CD4-positive, alpha-beta T cell treated with Interleukin-1 beta for 1 hour (primary cell): ENCODE measurements at regions not wholly inside any gene's neighbourhood (a gene's known extent, or its start where the extent isn't known, plus 50 kb on each side); places are given as distances from the start of the nearest gene placed in this dataset.
"Not testable (repeated sequence)": the region's sequence is repeated elsewhere in the genome, so short reads cannot be mapped to it uniquely, and the experiment has no call there.

ENCODE experiments used
- DNase-seq, 2 donors: peaks; one replicate each; pipeline ENCODE4 v3.0.0-alpha.2; 2020 to 2022

DNA sequence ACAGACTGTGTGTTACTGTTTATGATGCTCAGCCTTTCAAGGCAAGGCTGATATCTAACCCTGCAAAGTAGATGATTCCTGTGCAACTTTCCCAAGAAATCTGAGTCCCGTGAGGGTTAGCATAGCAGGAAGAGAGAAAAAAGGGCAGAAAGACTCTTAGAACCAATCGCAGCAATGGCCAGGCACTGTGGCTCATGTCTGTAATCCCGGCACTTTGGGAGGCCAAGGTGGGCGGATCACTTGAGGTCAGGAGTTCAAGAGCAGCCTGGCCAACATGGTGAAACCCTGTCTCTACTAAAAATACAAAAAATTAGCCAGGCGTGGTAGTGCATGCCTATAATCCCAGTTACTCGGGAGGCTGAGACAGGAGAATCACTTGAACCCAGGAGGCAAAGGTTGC is 124.3 kb upstream of the CDH5 start:
- not testable (repeated sequence) for DNase-seq

DNA sequence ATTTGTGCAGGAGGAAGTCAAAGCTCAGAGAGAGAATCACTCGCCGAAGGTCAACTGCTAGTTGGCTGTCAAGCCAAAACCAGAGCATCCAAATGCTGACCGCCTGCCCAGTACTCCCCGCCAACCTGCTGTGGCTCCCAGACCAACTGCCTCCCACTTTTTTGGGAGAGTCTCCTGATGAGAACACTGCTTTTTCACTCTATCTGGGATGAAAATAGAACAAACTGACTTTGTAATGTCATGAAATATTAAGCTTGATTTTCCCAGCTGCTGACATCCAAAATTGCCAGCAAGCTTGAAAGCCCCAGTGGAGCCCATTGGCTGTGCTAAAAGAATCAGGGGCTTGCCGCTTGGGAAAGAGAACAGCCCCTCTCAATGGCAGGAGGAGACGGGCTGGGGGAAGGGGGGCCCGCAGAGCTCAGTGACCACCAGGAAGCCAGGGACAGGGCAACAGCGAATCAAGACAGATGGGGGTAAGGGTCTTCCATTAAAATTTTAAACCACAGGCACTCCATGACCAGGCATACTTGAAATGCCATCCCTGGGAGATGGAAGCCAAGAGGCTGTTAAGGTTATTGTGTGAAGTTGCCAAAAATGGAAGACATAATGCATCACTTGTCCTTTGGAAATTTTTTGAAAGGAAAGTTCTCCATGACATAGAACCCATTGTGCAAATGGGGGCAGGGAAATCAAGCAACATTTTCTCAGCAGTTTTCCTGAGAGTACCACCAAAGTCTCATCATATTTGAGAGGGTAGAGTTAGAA is 125.7 kb upstream of the CDH5 start:
- DNase-seq: no peak

DNA sequence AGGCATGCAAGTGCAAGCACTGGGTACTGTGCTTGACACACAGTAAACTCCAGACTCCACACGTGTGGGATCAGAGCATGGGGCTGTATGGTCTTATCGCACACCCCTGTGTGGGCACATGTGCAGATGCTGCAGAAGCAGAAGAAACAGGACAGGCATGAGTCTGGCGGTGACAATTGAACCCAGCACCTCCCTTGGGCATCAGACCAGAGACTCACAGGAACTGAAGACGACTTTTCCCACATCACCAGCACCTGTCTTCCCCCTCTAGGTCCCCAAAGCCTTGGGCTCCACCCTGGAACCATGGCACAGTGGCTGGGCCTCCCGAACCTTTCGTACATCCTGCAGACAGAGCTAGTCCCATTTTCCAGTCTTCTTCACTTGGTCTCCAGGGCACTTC is 126.4 kb upstream of the CDH5 start:
- no peak for DNase-seq

DNA sequence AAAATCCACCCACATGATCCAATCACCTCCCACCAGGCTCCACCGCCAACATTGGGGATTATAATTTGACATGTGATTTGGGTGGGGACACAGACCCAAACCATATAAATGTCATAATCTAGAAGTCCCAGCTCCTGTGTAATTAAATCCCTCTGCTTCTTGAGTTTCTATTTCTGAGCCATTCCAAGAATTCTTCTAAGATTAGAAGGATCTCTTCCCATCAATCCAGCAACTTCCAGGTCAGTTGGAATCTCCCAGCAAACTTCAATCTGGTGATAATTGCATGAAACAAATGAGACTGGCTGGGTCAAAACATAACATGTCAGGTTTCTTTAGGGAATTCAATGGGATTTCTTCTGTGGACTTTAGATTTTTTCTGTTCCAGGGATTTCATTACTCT is 127.8 kb upstream of the CDH5 start:
- DNase-seq: no peak

DNA sequence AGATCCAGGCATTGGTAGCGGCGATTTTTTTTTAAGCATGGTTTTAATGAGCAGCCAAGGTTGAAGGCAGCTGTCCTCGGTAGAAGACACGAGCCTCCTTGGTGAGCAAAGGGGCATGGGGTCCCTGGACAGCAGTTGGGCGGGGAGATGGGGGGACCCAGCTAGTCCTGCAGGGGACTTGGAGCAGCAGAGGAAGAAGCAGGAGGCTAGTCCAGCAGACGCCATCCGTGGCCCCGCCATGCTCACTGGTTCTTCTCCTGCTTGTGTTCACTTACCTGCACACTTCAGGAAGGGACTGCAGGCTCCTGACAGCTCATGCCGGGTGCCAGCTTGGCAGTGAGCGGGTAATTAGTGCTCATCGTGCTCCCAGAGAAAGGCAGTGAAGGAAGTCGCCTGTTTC is 130.2 kb upstream of the CDH5 start:
- no peak for DNase-seq

DNA sequence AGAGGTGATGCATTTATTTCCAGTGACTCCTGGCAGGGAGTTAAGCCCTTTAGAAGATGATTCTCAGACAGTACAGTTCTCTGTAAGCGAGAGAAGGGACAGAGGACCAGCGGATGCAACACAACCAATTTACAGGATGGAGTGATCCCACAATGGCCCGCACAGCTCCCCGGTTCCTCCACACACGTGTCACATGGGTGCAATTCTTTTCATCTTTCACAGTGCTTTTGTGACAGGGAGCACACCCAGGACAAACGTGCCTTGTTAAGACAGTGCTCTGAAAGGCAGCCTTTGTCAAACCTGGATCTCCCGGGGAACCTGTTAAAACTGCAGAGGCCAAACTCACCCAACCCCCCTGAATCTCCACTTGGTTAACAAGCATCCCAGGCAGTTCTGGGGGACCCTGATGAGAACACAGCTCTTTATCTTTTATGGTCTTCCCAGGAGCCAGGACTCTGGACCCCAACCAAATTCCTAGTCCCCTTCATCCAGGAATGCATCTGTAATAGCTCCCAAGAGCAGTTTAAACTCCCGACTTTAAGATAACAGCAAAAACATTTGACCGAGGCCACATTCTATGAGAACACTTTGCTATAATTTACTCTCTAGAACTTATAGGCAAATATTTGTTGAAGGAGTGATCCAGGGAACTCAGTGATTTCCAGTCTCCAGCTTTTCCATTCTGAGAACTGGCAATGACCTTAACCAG is 134.9 kb upstream of the CDH5 start:
- no peak for DNase-seq

DNA sequence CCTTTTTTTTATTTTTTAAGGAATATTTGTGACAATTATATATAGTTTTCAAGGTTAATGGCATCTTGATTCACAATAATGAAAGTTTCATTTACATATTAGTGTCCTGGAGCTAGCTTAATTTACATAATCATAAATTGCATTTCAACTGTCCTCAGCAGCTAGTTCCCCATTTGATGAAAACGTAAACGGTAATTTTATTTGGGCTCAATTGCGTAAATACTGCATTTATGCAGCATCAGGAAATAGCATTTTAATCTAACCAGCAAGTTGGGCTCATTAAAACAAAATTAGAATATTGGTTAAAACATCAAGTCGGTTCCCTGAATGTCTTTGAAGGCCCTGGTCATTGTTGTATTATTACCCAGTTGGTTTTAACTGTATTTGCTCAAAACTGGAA is 136.8 kb upstream of the CDH5 start:
- DNase-seq: no peak

DNA sequence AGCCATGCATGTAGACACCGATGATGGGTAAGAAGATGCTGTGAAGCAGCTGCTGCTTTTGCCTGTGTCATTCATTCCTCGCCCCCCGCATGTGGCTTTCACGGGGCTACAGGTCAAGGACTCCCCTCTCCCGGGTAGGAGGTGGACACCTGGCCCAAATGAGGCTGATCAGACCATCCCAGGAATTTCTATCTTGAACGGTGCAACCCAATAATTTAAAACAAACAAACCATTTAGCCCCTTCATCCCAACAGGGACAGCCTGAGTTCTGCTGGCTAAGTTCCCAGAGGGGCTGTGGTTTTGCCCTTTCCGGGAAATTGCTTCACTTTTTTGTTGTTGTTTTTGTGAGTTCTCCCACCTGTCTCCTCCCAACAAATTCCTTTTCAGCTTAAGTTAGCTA is 137.7 kb upstream of the CDH5 start:
- no peak for DNase-seq

DNA sequence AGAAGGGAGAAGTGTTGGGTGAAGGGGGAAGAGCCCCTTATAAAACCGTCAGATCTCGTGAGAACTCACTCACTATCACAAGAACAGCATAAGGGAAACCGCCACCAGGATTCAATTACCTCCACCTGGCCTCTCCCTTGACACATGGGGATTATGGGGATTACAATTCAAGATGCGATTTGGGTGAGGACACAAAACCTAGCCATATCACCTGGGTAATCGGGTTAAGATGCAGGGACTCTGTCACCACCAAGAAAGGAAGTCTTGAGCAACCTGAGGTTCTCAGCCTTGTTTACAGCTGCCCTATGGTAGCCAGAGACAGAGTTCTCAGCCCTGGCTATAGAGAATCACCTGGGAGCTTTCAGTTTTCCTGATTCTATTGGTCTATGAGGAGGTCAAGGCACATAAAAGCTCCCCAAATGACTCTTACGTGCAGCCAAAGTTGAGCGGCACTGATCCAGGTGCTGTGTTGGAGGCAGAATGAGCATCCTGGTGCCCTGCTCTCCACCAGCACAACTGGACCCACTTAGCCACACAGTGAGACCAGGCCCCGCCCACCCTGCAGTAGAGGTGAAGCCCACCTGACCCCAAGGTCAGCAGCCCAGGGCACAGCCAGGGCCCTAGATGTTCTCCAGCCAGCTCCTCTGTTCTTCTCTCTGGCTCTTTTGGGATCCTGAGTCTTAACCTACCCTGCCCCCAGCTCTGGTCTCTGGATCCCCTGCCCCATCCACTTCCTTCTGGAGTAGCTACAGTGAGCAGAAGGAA is 138.5 kb upstream of the CDH5 start:
- DNase-seq: no peak

DNA sequence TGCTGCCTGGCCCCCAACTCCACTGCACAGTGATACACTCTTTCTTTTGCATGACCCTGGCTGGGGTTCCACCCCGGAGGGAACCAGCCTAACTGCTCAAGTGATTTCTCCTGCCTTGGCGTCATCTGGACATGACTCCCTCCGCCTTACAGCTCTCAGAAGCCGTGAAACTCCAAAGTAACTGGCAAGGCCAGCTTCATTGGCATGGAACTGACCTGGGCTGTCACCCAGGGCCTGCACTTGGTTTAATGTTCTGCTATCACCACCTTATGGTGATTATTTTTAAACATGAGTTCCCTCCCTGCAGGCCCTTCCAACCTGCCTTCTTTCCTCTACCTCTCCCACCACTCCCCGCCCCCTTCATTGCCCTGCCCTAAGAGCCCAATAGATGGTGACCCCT is 139.7 kb upstream of the CDH5 start:
- no peak for DNase-seq

DNA sequence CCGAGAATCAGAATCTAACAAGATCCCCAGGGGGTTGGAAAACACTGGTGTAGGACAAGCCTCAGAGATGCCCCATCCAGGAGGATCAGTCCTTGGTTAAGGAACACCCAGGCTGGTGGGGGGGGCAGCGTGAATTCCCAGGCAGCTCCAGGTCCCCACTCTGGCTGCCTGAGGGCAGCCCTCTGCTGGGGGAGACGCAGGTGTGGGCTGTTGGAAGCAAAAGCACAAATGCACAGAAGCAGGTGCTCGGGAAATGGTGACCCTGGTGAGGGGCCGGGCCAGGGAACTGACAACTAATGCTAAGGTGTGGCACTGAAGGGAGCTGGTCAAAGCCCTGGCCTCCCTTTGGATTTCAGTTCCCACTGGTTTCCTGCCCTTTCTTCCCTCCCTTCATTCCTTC is 140.8 kb upstream of the CDH5 start:
- DNase-seq: no peak

DNA sequence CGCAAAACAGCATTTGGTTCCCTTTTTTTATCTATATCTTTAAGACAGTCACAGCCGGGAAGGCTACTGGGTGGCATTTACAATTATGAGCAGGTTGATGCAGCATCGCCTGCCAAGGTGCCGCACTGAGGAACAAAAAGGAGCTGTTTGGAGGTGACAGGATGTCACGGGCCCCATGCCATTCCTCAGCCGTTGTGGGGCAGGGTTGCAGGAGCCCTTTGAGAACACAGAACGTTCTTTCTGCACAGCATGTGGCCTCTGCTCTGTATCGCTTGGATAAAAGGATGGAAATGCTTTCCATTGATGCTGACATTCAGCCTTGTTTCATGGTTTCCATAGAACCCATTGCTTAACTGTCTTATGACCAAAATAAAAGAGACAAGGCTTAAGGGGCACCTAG is 141.9 kb upstream of the CDH5 start:
- DNase-seq: no peak

DNA sequence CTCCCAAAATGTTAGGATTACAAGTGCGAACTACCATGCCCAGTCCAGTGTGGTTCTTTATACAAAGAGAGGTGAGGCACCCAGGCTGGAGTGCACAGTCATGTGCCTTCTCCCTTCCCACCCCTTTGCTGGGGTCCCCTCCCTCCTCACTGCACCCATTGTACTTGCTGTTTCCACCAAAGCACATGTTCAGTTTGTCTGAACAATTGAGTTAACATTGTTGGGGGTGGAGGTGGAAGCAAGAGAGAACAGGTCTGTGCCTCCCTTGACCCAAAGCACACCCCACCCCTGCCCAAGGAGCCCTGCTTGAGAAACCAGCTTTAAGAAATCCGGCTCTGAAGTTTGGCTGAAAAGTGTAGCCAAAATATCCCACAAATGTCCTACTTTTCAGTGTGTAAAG is 142.3 kb upstream of the CDH5 start:
- DNase-seq: no peak

DNA sequence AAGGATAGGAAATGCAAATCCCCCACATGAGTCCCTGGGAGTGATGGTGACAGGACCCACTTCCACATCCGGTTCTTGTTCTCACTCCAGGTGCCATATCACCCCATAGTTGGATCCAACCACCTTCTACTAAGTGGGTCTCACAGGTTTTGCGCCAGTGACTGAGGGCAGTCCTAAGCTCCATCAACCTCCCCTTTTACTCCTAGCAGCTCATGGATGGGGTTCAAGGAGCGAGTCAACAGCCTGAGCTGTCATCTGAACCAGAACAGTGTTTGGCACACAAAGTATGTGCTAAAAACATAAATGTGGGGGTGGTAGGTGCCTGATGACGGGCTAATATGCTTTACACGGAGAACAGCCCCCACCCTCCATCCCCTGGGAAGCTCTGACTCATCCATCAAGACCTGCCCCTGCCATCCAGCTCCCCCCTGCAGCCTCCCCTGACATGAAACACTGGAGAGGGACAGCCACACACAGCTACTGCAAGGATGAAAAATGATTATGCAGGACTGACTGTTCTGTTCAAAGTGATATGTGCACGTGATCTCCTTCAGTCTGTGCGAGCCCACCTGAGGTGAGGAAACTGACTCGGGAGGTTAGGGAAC is 143.2 kb upstream of the CDH5 start:
- no peak for DNase-seq

DNA sequence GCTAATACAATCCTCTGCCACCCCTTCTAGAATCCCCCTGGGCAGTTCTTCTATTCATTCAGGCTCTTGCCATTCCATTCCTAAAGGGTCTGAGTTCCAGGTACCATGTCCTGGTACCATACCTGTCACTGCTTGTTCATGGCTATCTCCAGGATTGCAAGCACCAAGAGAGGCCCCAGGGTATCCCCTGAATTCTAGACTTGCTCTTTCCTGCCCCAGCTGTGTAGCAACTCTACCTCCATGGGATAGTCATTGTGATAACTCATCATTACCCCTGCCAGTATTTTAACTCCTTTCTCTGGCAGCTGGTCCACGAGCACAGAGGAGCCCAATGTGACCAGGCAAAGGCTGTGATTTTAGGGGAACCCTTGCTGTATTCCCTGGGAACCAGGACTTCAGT is 143.7 kb upstream of the CDH5 start:
- no peak for DNase-seq

DNA sequence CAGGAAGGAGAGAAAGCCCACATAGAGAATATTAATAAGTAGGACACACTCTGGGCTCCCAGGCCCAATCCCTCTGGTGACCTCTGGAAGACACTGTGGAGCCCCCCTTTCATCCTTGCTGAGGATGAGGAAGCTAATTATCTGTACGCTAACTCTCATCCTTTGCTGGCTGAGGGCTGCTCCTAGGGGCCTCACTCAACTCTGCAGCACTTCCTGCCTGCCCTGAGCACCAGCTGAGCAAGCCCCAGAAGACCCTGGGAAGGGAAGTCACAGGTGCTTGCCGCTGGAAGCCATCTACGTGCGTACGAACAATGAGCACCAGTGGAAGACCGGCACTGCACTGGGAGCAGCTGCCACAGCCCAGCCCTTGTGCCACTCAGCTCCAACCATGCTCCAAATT is 145.8 kb upstream of the CDH5 start:
- no peak for DNase-seq

DNA sequence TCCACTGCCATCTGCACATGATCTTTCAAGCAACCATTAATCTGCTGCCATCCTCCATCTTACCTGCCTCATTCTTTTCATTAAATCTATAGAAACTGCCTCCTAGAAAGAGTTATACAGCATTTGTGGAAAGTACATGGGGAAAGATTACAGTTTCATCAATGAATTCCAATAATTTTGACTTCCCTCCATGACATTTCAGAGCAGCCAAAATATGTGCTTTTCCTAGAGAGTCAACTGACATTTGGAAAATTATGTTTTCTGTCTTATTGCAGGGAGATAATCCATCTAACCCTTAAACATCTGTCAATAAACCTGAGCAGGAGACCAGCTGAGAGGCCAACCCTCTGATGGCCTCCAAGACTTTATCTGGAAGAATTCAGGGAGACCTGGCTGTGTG is 147.0 kb upstream of the CDH5 start:
- DNase-seq: no peak

DNA sequence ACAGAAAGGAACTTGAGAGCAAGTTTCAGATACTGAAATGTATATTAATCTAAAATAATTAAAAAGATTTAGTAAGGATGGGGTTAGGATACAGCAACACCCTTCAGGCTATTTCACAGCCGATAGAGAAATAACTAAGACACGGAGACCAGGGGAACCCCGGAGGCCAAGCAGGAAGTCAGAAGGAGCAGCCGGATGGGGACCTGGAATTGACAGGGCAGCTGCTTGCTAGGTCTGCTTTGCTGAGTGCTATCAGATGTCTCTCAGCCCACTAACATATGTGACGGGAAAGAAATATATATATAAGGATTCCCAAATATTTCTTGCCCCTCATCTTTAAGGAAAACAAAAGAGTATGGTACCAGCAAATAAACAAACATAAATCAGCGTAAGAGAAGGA is 154.1 kb upstream of the CDH5 start:
- no peak for DNase-seq

DNA sequence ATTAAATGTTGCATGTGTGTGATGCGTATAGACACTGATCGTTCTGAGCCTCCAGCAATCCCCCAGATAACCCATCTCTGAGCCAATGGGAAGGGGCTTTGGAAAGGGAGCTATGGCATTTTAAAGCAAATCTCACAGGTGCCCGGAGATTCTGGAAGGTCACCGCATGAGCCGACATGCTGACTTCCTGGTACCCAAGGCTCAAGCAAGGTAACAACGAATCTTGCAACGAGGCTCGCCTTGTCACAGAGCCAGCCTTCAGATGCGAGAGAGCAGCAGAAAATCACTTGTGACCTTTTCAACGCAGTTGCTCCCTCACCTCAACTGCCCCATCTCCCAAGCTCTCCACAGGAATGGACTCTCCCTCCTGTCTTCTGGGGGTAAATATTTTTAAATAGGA is 154.8 kb upstream of the CDH5 start:
- no peak for DNase-seq

DNA sequence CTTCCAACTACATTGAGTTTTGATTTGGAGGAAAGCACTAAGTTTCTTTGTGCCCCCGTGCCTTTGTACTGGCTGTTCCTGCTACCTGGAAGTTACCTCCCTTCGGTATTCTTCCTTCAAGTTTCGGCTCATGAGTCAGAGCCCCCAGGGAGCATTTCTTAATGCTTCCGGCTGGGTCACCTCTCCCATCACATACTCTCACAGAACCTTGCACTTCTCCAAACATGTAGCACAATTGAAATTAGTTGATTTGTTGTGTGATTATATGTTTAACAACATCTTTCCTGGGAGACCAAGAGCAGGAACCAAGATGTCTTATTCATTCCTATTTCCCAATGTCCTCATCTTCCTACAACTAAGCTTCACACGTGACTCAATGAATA is 158.6 kb upstream of the CDH5 start:
- DNase-seq: peak in 1 of 2 donors; percentile 6

DNA sequence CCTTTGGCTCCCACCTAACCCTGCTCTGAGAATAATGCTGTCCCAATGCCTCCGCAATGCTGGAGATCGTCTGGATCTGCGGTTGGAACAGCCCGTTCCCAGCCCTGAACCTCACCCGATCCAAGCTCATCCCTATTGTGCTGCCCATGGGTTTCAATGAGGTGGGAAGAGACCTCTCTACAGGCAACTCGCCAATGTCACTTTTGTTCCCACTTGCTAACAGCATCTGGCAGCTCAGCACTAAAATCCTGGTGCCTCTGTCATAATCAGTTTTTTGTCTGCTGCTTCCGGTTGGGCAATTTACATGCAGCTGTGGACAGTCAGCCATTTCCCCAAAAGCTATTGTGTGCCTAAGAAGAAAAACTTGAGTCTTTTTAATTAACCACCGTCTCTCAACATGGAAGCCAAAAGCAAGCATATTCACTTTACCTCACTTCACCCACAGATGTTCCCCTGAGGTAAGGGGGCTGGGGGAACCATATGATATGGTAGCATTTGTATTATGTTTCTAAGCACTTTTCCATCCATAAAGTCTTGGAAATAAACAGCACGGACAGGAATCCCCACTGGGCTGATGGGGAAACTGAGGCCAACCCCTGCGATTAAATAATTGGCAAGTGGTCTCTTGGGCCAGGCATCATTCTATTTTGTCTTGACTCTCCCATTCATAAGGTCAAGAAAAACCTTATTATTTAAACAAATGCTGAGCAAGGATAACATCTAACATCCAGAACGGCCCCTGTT is 159.2 kb upstream of the CDH5 start:
- peak in 1 of 2 donors; percentile 45 for DNase-seq

DNA sequence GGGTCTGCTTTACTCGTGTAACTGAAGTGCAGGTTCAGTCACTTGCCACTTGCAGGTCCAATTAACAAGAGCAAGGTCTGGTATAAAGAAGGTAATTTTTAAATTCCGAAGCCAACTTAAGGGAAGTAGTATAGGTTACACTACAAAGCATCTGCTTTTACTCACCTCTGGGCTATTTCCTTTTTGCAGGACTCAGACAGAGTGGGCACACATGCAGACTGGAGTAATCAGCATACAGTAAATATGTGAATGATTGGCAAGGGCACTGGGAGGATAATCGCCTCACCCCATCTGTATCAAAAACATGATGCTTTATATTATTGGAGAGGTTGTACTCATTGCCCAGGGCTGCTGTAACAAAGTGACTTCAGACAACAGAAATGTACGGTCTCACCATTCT is 160.1 kb upstream of the CDH5 start:
- DNase-seq: no peak
